Naive thymus-derived CD4-positive, alpha-beta T cell (primary cell): ENCODE measurements at regions not wholly inside any gene's neighbourhood (a gene's known extent, or its start where the extent isn't known, plus 50 kb on each side); places are given as distances from the start of the nearest gene placed in this dataset.

Experiments used
- ATAC-seq: fragments of 150-1000 bp; cut with Tn5 transposase; 2 replicates; pipeline ENCODE4 v1.10.0; 2021; ENCODE audit warnings: mild to moderate bottlenecking, moderate library complexity
- CTCF ChIA-PET: fragments of 350-600 bp; sonication (Branson Sonifier 250); formaldehyde crosslinking; loops from one replicate; lab custom pipeline; 2021; ENCODE audit warnings: antibody characterized with exemption; lab: Charles Lee
- POLR2A ChIA-PET: fragments of 350-600 bp; sonication (Branson Sonifier 250); formaldehyde crosslinking; loops from one replicate; lab custom pipeline; 2021; ENCODE audit warnings: antibody characterized with exemption, inconsistent platforms; lab: Charles Lee
- DNase-seq, 9 donors: peaks; one replicate each; pipeline versions ENCODE4 v3.0.0 to v3.0.0-alpha.2; 2020 to 2022; ENCODE audit warnings: mixed read lengths in 1 of 9
- H3K27ac ChIP-seq: one replicate; pipeline ENCODE4 v1.7.0; 2013; ENCODE audit warnings: mild to moderate bottlenecking, low read depth, low read length, moderate library complexity
- H3K27me3 ChIP-seq, 2 donors: one replicate each; pipeline ENCODE4 v1.7.0; 2013; ENCODE audit warnings: low read length in 2 of 2, mild to moderate bottlenecking in 2 of 2, moderate library complexity in 2 of 2; ENCODE audit not compliant: control insufficient read depth in 2 of 2, insufficient read depth in 2 of 2
- H3K36me3 ChIP-seq, 3 experiments: 1 replicate in 2 of 3; 2 replicates in 1 of 3; pipeline ENCODE4 v1.7.0; 2013; ENCODE audit warnings: low read length in 3 of 3, mild to moderate bottlenecking in 3 of 3, moderate library complexity in 1 of 3; ENCODE audit not compliant: insufficient read depth in 3 of 3, control insufficient read depth in 2 of 3
- H3K4me1 ChIP-seq, 2 donors: one replicate each; pipeline ENCODE4 v1.7.0; 2013; ENCODE audit warnings: low read length in 2 of 2, mild to moderate bottlenecking in 2 of 2, moderate library complexity in 1 of 2; ENCODE audit not compliant: control insufficient read depth in 2 of 2, insufficient read depth in 2 of 2
- H3K4me3 ChIP-seq: 2 replicates; pipeline ENCODE4 v1.7.0; 2013; ENCODE audit warnings: mild to moderate bottlenecking, low read length
- H3K9me3 ChIP-seq, 3 experiments: 1 replicate in 2 of 3; 2 replicates in 1 of 3; pipeline ENCODE4 v1.7.0; 2013; ENCODE audit warnings: low read length in 3 of 3; ENCODE audit not compliant: control insufficient read depth in 2 of 3
- H3K27ac Mint-ChIP-seq, 9 donors: one replicate each; pipeline ENCODE4 v1.8.0; 2020 to 2022; ENCODE audit warnings: mixed read lengths in 9 of 9, mild to moderate bottlenecking in 8 of 9, moderate library complexity in 5 of 9, inconsistent platforms in 2 of 9
- H3K27me3 Mint-ChIP-seq, 5 donors: one replicate each; pipeline ENCODE4 v1.8.0; 2021 to 2022; ENCODE audit warnings: mixed read lengths in 5 of 5, mild to moderate bottlenecking in 1 of 5
- H3K36me3 Mint-ChIP-seq, 5 donors: one replicate each; pipeline ENCODE4 v1.8.0; 2020 to 2022; ENCODE audit warnings: mixed read lengths in 5 of 5, mild to moderate bottlenecking in 3 of 5, inconsistent platforms in 1 of 5
- H3K4me1 Mint-ChIP-seq, 7 donors: one replicate each; pipeline ENCODE4 v1.8.0; 2020 to 2022; ENCODE audit warnings: mixed read lengths in 7 of 7, mild to moderate bottlenecking in 3 of 7, inconsistent platforms in 1 of 7
- H3K4me3 Mint-ChIP-seq, 10 donors: one replicate each; pipeline ENCODE4 v1.8.0; 2020 to 2022; ENCODE audit warnings: mild to moderate bottlenecking in 10 of 10, mixed read lengths in 10 of 10, moderate library complexity in 6 of 10, inconsistent platforms in 2 of 10
- H3K9me3 Mint-ChIP-seq, 11 donors: one replicate each; pipeline ENCODE4 v1.8.0; 2020 to 2022; ENCODE audit warnings: mixed read lengths in 11 of 11, mild to moderate bottlenecking in 4 of 11, inconsistent platforms in 1 of 11, moderate library complexity in 1 of 11
- intact Hi-C, 2 donors: fragments of 100-400 bp; cut with micrococcal nuclease; formaldehyde crosslinking; loops; one replicate each; pipeline ENCODE4 v1.15.1; 2023

DNA sequence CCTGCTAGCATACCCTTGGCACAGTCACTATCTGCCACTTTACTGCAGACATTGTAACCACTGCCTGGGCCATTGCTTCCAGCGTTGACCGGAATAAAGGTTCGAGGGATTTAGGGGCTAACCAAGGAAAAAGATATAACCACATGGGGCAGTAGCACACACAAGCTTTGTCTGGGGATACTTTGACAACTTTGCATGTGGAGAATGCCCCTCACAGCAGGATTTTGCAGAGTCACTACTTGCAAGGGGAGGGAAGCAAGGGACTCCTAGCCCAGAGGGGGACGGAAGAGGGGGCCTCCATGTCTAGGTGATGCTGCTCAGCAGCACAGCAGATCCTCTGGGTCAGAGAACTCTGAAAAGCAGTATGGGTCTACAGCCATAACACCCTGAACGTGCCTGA is 138.7 kb downstream of the SPP2 start:
- no peak for ATAC-seq

DNA sequence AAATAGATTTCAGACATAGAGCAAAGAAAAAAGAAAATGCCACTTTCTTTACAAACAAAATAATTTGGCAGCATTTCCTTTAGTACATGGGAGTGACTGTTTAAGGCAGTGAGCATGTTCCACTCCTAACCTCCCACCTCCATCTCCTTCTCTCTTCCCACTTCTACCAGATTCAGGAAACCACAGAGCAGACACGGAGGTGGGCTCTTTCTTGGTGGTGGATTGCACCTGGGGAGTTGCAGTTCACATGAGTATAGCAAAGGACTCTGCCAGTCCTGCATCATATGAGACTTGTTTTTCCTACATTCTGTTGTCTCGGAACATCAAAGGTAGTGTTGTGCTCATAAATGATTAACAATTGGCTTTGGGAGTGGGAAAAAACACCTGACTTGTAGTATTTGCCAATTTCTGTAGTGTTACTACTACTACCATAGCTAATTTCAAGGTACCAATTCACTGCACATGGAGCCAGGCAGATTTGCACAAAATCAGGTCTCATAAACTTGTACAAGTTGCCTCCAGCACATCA is 137.2 kb downstream of the SPP2 start:
- no peaks in the 10 kb centered on the region for H3K9me3 ChIP-seq
- H3K4me1 Mint-ChIP-seq = peaks cover 0 to 8% (median 0%) of the 10 kb centered on the region in 7 donors

More for the DNA sequence above, 138.7 kb downstream of the SPP2 start:
- Mint-ChIP-seq H3K4me1 (peaks cover 0 to 6% (median 0%) of the 10 kb centered on the region in 7 donors), H3K27me3 (peaks cover 0 to 35% (median 0%) of the 10 kb centered on the region in 5 donors), H3K9me3 (peaks cover 0 to 8% (median 0%) of the 10 kb centered on the region in 11 donors), H3K27ac (no peak overlapping the region), H3K36me3 (peaks cover 0 to 2% (median 0%) of the 10 kb centered on the region in 5 donors), H3K4me3 (no peak overlapping the region)
- no peaks in the 10 kb centered on the region for H3K9me3 ChIP-seq
- DNase-seq = no peak
- ChIA-PET CTCF (interaction anchor here (0.5 kb wide), 1 partner anchor 16 kb away, joined by 3 read pairs; no protein-coding TSS in a partner anchor), POLR2A (no interaction called here)
- H3K27me3 ChIP-seq = no peaks in the 10 kb centered on the region
- intact Hi-C loops = no loop called here
- H3K4me3 ChIP-seq = no peak overlapping the region
- H3K36me3 ChIP-seq = no peaks in the 10 kb centered on the region
- no peaks in the 10 kb centered on the region for H3K4me1 ChIP-seq
- no peak overlapping the region for H3K27ac ChIP-seq

DNA sequence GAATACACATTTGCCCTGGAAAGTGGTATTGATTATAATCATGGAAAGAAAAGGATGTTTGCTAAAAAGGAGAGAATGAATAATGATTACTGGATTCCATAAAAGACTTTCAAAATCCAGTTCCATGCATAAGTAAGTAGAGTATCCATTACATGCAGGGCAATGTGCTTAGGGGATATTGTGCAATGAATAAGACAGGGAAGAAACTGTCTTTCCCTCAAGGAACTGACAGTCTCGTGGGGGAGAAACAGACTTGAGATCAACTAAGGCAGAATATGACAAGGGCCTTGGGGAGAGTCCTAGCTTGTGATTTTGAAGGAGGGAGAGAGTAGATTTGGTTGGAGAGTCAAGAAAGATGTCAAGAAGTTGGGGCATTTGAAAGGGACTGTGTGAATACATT is 130.6 kb downstream of the SPP2 start:
- H3K27ac Mint-ChIP-seq = no peak overlapping the region
- DNase-seq (no peak), ATAC-seq (no peak)
- H3K9me3 ChIP-seq = no peaks in the 10 kb centered on the region
- no peak overlapping the region for H3K27ac ChIP-seq
- intact Hi-C loops = no loop called here
- peaks cover 0 to 2% (median 0%) of the 10 kb centered on the region in 5 donors for H3K36me3 Mint-ChIP-seq
- H3K4me3 Mint-ChIP-seq = no peak overlapping the region
- ChIA-PET CTCF (no interaction called here), POLR2A (no interaction called here)
- H3K4me3 ChIP-seq = no peak overlapping the region
- no peaks in the 10 kb centered on the region for H3K4me1 ChIP-seq
- H3K27me3 ChIP-seq = no peaks in the 10 kb centered on the region
- no peaks in the 10 kb centered on the region for H3K36me3 ChIP-seq
- H3K4me1 Mint-ChIP-seq = peaks cover 0 to 8% (median 0%) of the 10 kb centered on the region in 7 donors
- H3K9me3 Mint-ChIP-seq = peaks cover 0 to 2% (median 0%) of the 10 kb centered on the region in 11 donors
- H3K27me3 Mint-ChIP-seq = peaks cover 0 to 57% (median 0%) of the 10 kb centered on the region in 5 donors

More for the DNA sequence above, 137.2 kb downstream of the SPP2 start:
- Mint-ChIP-seq H3K36me3 (no peaks in the 10 kb centered on the region), H3K9me3 (peaks cover 0 to 7% (median 0%) of the 10 kb centered on the region in 11 donors), H3K27ac (no peak overlapping the region), H3K27me3 (peaks cover 0 to 40% (median 0%) of the 10 kb centered on the region in 5 donors), H3K4me3 (no peak overlapping the region)
- Histone ChIP-seq H3K36me3 (no peaks in the 10 kb centered on the region), H3K27ac (no peak overlapping the region), H3K4me3 (no peak overlapping the region), H3K4me1 (no peaks in the 10 kb centered on the region), H3K27me3 (no peaks in the 10 kb centered on the region)
- ChIA-PET POLR2A (no interaction called here), CTCF (no interaction called here)
- intact Hi-C loops = no loop called here
- ATAC-seq (no peak), DNase-seq (no peak)

DNA sequence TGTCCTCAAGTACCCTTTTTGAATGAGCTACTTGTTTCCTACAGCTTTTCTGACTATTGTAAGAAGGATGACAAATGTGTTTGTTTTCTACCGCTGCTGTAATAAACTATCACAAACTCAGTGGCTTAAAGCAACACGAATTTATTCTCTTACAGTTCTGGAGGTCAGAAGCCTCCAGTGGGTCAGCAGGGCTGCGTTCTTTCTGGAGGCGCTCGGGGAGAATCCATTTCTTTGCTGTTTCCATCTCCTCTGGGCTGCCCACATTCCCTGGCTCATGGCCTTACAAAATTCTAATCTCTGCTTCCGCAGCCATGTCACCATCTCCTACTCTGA is 128.5 kb downstream of the SPP2 start:
- intact Hi-C loops = no loop called here
- no peak for DNase-seq
- Histone ChIP-seq H3K4me3 (no peak overlapping the region), H3K27ac (no peak overlapping the region), H3K4me1 (no peaks in the 10 kb centered on the region), H3K27me3 (no peaks in the 10 kb centered on the region), H3K36me3 (no peaks in the 10 kb centered on the region), H3K9me3 (no peaks in the 10 kb centered on the region)
- Mint-ChIP-seq H3K9me3 (peaks cover 0 to 3% (median 0%) of the 10 kb centered on the region in 11 donors), H3K4me1 (peaks cover 0 to 7% (median 0%) of the 10 kb centered on the region in 7 donors), H3K4me3 (no peak overlapping the region), H3K36me3 (peaks cover 0 to 2% (median 0%) of the 10 kb centered on the region in 5 donors), H3K27ac (no peak overlapping the region), H3K27me3 (peaks cover 0 to 49% (median 0%) of the 10 kb centered on the region in 5 donors)
- no peak for ATAC-seq
- ChIA-PET POLR2A (no interaction called here), CTCF (no interaction called here)

DNA sequence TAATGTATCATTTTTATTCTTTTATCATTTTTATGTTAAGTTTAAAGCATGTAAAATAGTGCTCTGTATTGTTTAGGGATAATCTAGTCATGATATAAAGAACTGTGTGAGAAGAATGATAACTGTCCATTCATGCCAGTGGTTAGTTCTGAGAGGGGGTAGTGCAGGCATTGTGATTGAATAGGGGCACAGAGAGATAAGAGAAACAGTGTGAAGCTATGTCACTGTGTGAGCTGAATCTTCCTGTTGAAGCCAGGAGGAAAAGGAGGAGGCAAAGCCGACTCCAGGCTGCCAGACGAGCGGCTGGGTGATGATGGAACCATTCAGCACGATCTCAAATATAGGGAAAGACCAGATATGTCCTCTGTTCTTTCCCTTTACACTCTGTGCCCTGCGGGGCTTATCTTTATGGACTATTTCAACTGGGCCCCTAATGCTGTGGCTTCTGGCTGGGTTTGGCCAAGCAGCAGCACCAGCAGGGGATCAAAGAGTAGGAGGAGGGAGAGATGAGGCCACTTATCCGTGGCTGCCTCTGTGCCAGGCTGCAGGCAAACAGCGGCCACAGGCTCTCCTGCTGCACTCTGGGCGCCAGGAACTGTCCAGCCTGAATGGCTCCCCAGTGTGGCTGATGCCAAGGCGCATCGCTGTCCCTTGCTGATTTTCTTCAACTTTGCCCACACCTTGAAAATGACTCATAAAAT is 128.0 kb downstream of the SPP2 start:
- ATAC-seq (no peak), DNase-seq (no peak)
- POLR2A ChIA-PET = no interaction called here
- Histone ChIP-seq H3K4me3 (no peak overlapping the region), H3K36me3 (no peaks in the 10 kb centered on the region), H3K9me3 (no peaks in the 10 kb centered on the region), H3K27ac (no peak overlapping the region), H3K4me1 (no peaks in the 10 kb centered on the region), H3K27me3 (no peaks in the 10 kb centered on the region)
- H3K27me3 Mint-ChIP-seq = peaks cover 0 to 48% (median 0%) of the 10 kb centered on the region in 5 donors
- intact Hi-C loops = no loop called here
- CTCF ChIA-PET = interaction anchor here (0.7 kb wide), 1 partner anchor 324 kb away, joined by 3 read pairs; no protein-coding TSS in a partner anchor
- H3K27ac Mint-ChIP-seq = peak overlapping the region in 1 of 9 donors; percentile 12
- H3K9me3 Mint-ChIP-seq = peaks cover 0 to 2% (median 0%) of the 10 kb centered on the region in 11 donors
- H3K36me3 Mint-ChIP-seq = peaks cover 0 to 2% (median 0%) of the 10 kb centered on the region in 5 donors
- H3K4me1 Mint-ChIP-seq = peaks cover 0 to 5% (median 0%) of the 10 kb centered on the region in 7 donors
- no peak overlapping the region for H3K4me3 Mint-ChIP-seq

DNA sequence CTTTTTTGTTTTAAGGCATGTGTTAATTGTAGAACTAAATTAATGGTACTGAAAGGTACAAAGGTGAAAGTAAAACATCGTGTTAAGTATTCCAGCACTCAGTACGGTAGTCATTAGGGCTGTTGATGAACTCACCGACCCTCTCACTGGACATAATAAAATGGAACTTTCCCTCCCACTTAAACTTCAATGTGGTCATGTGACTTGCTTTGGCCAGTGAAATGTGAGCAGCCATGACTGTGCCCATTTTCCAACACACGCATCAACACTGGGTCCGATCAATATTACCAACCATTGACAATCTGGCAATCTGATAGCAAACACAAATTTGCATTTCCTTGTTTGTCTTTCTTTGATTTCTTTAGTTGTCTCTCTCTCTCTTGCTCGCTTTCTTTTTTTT is 125.1 kb downstream of the SPP2 start:
- Histone ChIP-seq H3K9me3 (no peaks in the 10 kb centered on the region), H3K4me3 (no peak overlapping the region), H3K27me3 (no peaks in the 10 kb centered on the region), H3K36me3 (no peaks in the 10 kb centered on the region), H3K4me1 (no peaks in the 10 kb centered on the region), H3K27ac (no peak overlapping the region)
- intact Hi-C loops = no loop called here
- Mint-ChIP-seq H3K4me3 (no peak overlapping the region), H3K9me3 (peaks cover 0 to 1% (median 0%) of the 10 kb centered on the region in 11 donors), H3K4me1 (peaks cover 0 to 6% (median 0%) of the 10 kb centered on the region in 7 donors), H3K36me3 (peaks cover 0 to 2% (median 0%) of the 10 kb centered on the region in 5 donors), H3K27ac (no peak overlapping the region), H3K27me3 (peaks cover 0 to 34% (median 0%) of the 10 kb centered on the region in 5 donors)
- CTCF ChIA-PET = no interaction called here
- POLR2A ChIA-PET = interaction anchor here (0.6 to 0.7 kb wide), 2 partner anchors 12 to 21 kb away, joined by 3 to 4 read pairs; no protein-coding TSS in a partner anchor
- ATAC-seq (no peak), DNase-seq (no peak)
